H1 (cell line): ENCODE measurements at regions not wholly inside any gene's neighbourhood (a gene's known extent, or its start where the extent isn't known, plus 50 kb on each side); places are given as distances from the start of the nearest gene placed in this dataset.

Experiments
- CTCF ChIP-seq, 3 experiments: IDR thresholded peaks; 1 replicate in 2 of 3; 2 replicates in 1 of 3; pipeline versions ENCODE4 v1.5.1 to v1.6.1; 2011; ENCODE audit warnings: low read length in 3 of 3, mild to moderate bottlenecking in 3 of 3, inconsistent platforms in 2 of 3, low read depth in 1 of 3, moderate library complexity in 1 of 3; ENCODE audit not compliant: insufficient read depth in 1 of 3; ENCODE audit errors: control extremely low read depth in 1 of 3
- POU5F1 ChIP-seq: IDR thresholded peaks from 2 replicates; pipeline ENCODE4 v1.6.1; 2011; ENCODE audit warnings: low read depth, mild to moderate bottlenecking, low read length, moderate library complexity

- no peak for TF ChIP-seq POU5F1
- TF ChIP-seq CTCF (IDR thresholded peaks at IDR 0.05; ENCODE audit: control extremely low read depth in 1 of 3, insufficient read depth in 1 of 3, low read depth in 1 of 3, low read length in 3 of 3) = no peak
- TF ChIP-seq, all 59 proteins: peak for 0
Measured at GRCh38 chr15:62348623-62349022, 183.5 kb upstream of the C2CD4B start (continued).
